K562 (cell line): ENCODE measurements at regions not wholly inside any gene's neighbourhood (a gene's known extent, or its start where the extent isn't known, plus 50 kb on each side); places are given as distances from the start of the nearest gene placed in this dataset.
A peak's percentile ranks its signal among the peaks of the same experiment; 100 is the strongest.

ENCODE experiments used
- ATAC-seq: fragments of 200-7000 bp; cut with Tn5 transposase; 3 replicates; pipeline ENCODE4 v1.9.1; 2020; ENCODE audit warnings: moderate library complexity
- BruUV-seq: library from RNA; stranded (reverse); fragments of 400-500 nt; replicated peaks from 2 replicates; lab custom pipeline; 2021; lab: Mats Ljungman, UMichigan
- CTCF ChIA-PET: fragments of 300-600 bp; formaldehyde crosslinking; extraction: SDS; loops from one replicate; lab custom pipeline; 2021; ENCODE audit warnings: low intra/inter-chr PET ratio; lab: Yijun Ruan, JAX
- POLR2A ChIA-PET: fragments of 300-600, 350-650 bp; sonication (Branson Sonifier 250); formaldehyde crosslinking; extraction: SDS; loops from one replicate; lab custom pipeline; 2021; ENCODE audit warnings: antibody characterized with exemption, inconsistent platforms; lab: Yijun Ruan, JAX
- DNase-seq, 4 experiments: peaks; one replicate each; pipeline versions ENCODE4 v3.0.0 to v3.0.0-alpha.2; 2011 to 2018; ENCODE audit warnings: low spot score in 3 of 4, mixed read lengths in 3 of 4; ENCODE audit errors: extremely low read depth in 1 of 4
- FAIRE-seq: peaks from 2 replicates; lab custom pipeline; 2011; peaks lifted over from hg19 to GRCh38; lab: Jason Lieb, UNC
- H2AFZ ChIP-seq: 2 replicates; pipeline ENCODE4 v1.6.0; 2011; ENCODE audit warnings: low read depth, low read length, control low read depth, inconsistent platforms
- H3K27ac ChIP-seq: fragments of 200-600 bp; 3 replicates; pipeline ENCODE4 v1.8.0; 2011; ENCODE audit warnings: low read depth, mild to moderate bottlenecking, control low read depth, inconsistent platforms, low read length, moderate library complexity, mixed read lengths; ENCODE audit errors: extremely low read depth
- H3K27me3 ChIP-seq, 2 experiments: fragments of 300-600 bp in 1 of 2; 2 replicates in 1 of 2; 3 replicates in 1 of 2; pipeline versions ENCODE4 v1.6.0 to v1.8.0; 2011; ENCODE audit warnings: inconsistent platforms in 2 of 2, low read length in 2 of 2, mild to moderate bottlenecking in 1 of 2, mixed read lengths in 1 of 2, moderate library complexity in 1 of 2; ENCODE audit not compliant: control insufficient read depth in 2 of 2, insufficient read depth in 2 of 2
- H3K36me3 ChIP-seq: fragments of 300-600 bp; 3 replicates; pipeline ENCODE4 v1.8.0; 2011; ENCODE audit warnings: mild to moderate bottlenecking, low read length, inconsistent platforms; ENCODE audit not compliant: control insufficient read depth, insufficient read depth
- H3K4me1 ChIP-seq, 2 experiments: fragments of 200-600 bp in 1 of 2; replicated peaks in 1 of 2; 2 replicates in 1 of 2; 3 replicates in 1 of 2; pipeline versions ENCODE4 v1.5.1 to v1.8.0; 2011; ENCODE audit warnings: inconsistent platforms in 2 of 2, low read length in 2 of 2, mild to moderate bottlenecking in 1 of 2, mixed read lengths in 1 of 2, moderate library complexity in 1 of 2; ENCODE audit not compliant: control insufficient read depth in 2 of 2, insufficient read depth in 2 of 2
- H3K4me2 ChIP-seq: 2 replicates; pipeline ENCODE4 v1.6.1; 2011; ENCODE audit warnings: low read length, control low read depth, inconsistent platforms, mixed read lengths; ENCODE audit not compliant: insufficient read depth
- H3K4me3 ChIP-seq: fragments of 200-600 bp; sonication (generic), shearing (Covaris generic); 2 replicates; pipeline ENCODE4 v1.5.1; 2016; ENCODE audit warnings: control low read depth, inconsistent platforms
- H3K79me2 ChIP-seq: fragments of 200-600 bp; 3 replicates; pipeline ENCODE4 v1.8.0; 2011; ENCODE audit warnings: low read length, inconsistent platforms; ENCODE audit not compliant: control insufficient read depth, insufficient read depth
- H3K9ac ChIP-seq, 2 experiments: 2 replicates each; pipeline versions ENCODE4 v1.6.0 to v1.6.1; 2011; ENCODE audit warnings: low read depth in 2 of 2, low read length in 2 of 2, control low read depth in 1 of 2, inconsistent platforms in 1 of 2, mild to moderate bottlenecking in 1 of 2, mixed read lengths in 1 of 2; ENCODE audit not compliant: insufficient read depth in 1 of 2
- H3K9me1 ChIP-seq: one replicate; pipeline ENCODE4 v1.6.0; 2011; ENCODE audit warnings: inconsistent platforms, mild to moderate bottlenecking, low read length, moderate library complexity; ENCODE audit not compliant: control insufficient read depth, insufficient read depth
- H3K9me3 ChIP-seq: replicated peaks from 2 replicates; pipeline ENCODE4 v1.5.1; 2011; ENCODE audit warnings: low read depth, low read length, inconsistent platforms; ENCODE audit not compliant: control insufficient read depth, insufficient read depth
- H4K20me1 ChIP-seq: replicated peaks from 2 replicates; pipeline ENCODE4 v1.6.1; 2011; ENCODE audit warnings: low read length, inconsistent platforms, mixed read lengths; ENCODE audit not compliant: control insufficient read depth, insufficient read depth
- ADNP ChIP-seq: fragments of 200-800 bp; sonication (Bioruptor generic); IDR thresholded peaks from 2 replicates; pipeline ENCODE4 v1.6.1; 2016; ENCODE audit warnings: missing genetic modification characterization, missing compliant biosample characterization
- ARNT ChIP-seq, 2 experiments: fragments of 450-650 bp; IDR thresholded peaks; 2 replicates each; pipeline ENCODE4 v1.6.1; 2016; ENCODE audit warnings: mild to moderate bottlenecking in 1 of 2
- BHLHE40 ChIP-seq: IDR thresholded peaks from 2 replicates; pipeline ENCODE4 v1.6.1; 2011; ENCODE audit warnings: low read length, improper control_type of control experiment
- C11orf30 ChIP-seq: fragments of 450-650 bp; IDR thresholded peaks from 2 replicates; pipeline ENCODE4 v1.6.1; 2016; ENCODE audit warnings: low read depth, mild to moderate bottlenecking
- DACH1 ChIP-seq: fragments of 450-650 bp; IDR thresholded peaks from 2 replicates; pipeline ENCODE4 v1.6.1; 2018; ENCODE audit not compliant: partially characterized antibody
- ETS2 ChIP-seq: IDR thresholded peaks from 2 replicates; pipeline ENCODE4 v1.6.1; 2016; ENCODE audit warnings: borderline replicate concordance, missing genetic modification characterization, mild to moderate bottlenecking, moderate library complexity, missing compliant biosample characterization; ENCODE audit not compliant: poor library complexity, severe bottlenecking
- GABPA ChIP-seq: fragments of 200-800 bp; sonication (Bioruptor generic); conservative IDR thresholded peaks from 2 replicates; pipeline ENCODE4 v1.6.1; 2016; ENCODE audit warnings: low read depth, missing genetic modification characterization, missing compliant biosample characterization
- KDM5B ChIP-seq: fragments of 200-600 bp; sonication (generic); IDR thresholded peaks from 2 replicates; pipeline ENCODE4 v1.6.1; 2012; ENCODE audit warnings: low read depth, mild to moderate bottlenecking, moderate library complexity, low read length, control low read depth, inconsistent platforms; ENCODE audit not compliant: insufficient replicate concordance
- MAFF ChIP-seq: IDR thresholded peaks from 2 replicates; pipeline ENCODE4 v1.6.1; 2012; ENCODE audit warnings: low read length, improper control_type of control experiment
- MAFG ChIP-seq: fragments of 450-650 bp; conservative IDR thresholded peaks from 2 replicates; pipeline ENCODE4 v1.6.1; 2016; ENCODE audit warnings: missing genetic modification characterization, missing compliant biosample characterization
- MAFK ChIP-seq: IDR thresholded peaks from 2 replicates; pipeline ENCODE4 v1.6.1; 2011; ENCODE audit warnings: low read length, improper control_type of control experiment
- NCOA1 ChIP-seq: fragments of 450-650 bp; IDR thresholded peaks from 2 replicates; pipeline ENCODE4 v1.6.1; 2016; ENCODE audit warnings: low read depth
- NONO ChIP-seq, 2 experiments: fragments of 200-400 bp in 1 of 2; fragments of 450-650 bp in 1 of 2; formaldehyde crosslinking in 1 of 2; IDR thresholded peaks; 2 replicates each; pipeline ENCODE4 v1.6.1; 2017; ENCODE audit warnings: low read depth in 2 of 2, mild to moderate bottlenecking in 2 of 2, moderate library complexity in 2 of 2, low read length in 1 of 2
- NRF1 ChIP-seq, 2 experiments: fragments of 450-650 bp; IDR thresholded peaks in 1 of 2; conservative IDR thresholded peaks in 1 of 2; 2 replicates each; pipeline ENCODE4 v1.6.1; 2014; ENCODE audit warnings: mild to moderate bottlenecking in 2 of 2
- POLR2B ChIP-seq: fragments of 450-650 bp; IDR thresholded peaks from 2 replicates; pipeline ENCODE4 v1.6.1; 2018; ENCODE audit warnings: low read depth; ENCODE audit not compliant: partially characterized antibody
- RFX7 ChIP-seq: fragments of 250-450 bp; sonication (Bioruptor Pico); IDR thresholded peaks from 2 replicates; pipeline ENCODE4 v1.5.1; 2021; ENCODE audit warnings: mild to moderate bottlenecking
- TAF1 ChIP-seq: IDR thresholded peaks from 2 replicates; pipeline ENCODE4 v1.6.1; 2011; ENCODE audit warnings: mild to moderate bottlenecking, low read length, moderate library complexity; ENCODE audit not compliant: insufficient read depth, control insufficient read depth, severe bottlenecking; ENCODE audit errors: extremely low read depth
- TAF9B ChIP-seq: fragments of 450-650 bp; IDR thresholded peaks from 2 replicates; pipeline ENCODE4 v1.6.1; 2018; ENCODE audit warnings: mild to moderate bottlenecking; ENCODE audit not compliant: partially characterized antibody
- TEAD1 ChIP-seq, 2 experiments: fragments of 450-650 bp in 1 of 2; sonication (generic) in 1 of 2; formaldehyde crosslinking; IDR thresholded peaks; 2 replicates each; pipeline versions ENCODE4 v1.4.0 to v1.8.0; 2020 to 2022; ENCODE audit warnings: mild to moderate bottlenecking in 2 of 2, missing genetic modification reagents in 1 of 2
- XRCC3 ChIP-seq: fragments of 450-650 bp; IDR thresholded peaks from 2 replicates; pipeline ENCODE4 v1.6.1; 2017; ENCODE audit warnings: mild to moderate bottlenecking, moderate library complexity
- XRCC4 ChIP-seq: IDR thresholded peaks from one replicate; pipeline ENCODE4 v1.6.1; 2011; ENCODE audit not compliant: insufficient read depth, insufficient read length; ENCODE audit errors: extremely low read depth
- ZKSCAN8 ChIP-seq: fragments of 200-800 bp; sonication (Bioruptor generic); IDR thresholded peaks from 2 replicates; pipeline ENCODE4 v1.6.1; 2016; ENCODE audit warnings: missing genetic modification characterization, missing compliant biosample characterization
- ZNF184 ChIP-seq: sonication (generic); formaldehyde crosslinking; IDR thresholded peaks from 2 replicates; pipeline ENCODE4 v1.5.0; 2020; ENCODE audit warnings: missing genetic modification reagents
- ZNF316 ChIP-seq: fragments of 450-650 bp; IDR thresholded peaks from 2 replicates; pipeline ENCODE4 v1.6.1; 2016
- ZNF830 ChIP-seq: fragments of 250-450 bp; sonication (Bioruptor Pico); IDR thresholded peaks from 2 replicates; pipeline ENCODE4 v1.5.0; 2021; ENCODE audit warnings: mild to moderate bottlenecking
- WGBS: fragments of 100-300 bp; shearing (Covaris generic); methylation state at CpG from one replicate; pipeline ENCODE4 v1.1.6; 2016; ENCODE audit warnings: low coverage, mixed read lengths; ENCODE audit not compliant: insufficient coverage; ENCODE audit errors: missing lambda C conversion rate; 5-methylcytosine and 5-hydroxymethylcytosine counted together
- in situ Hi-C: fragments of 300-500 bp; cut with MboI; formaldehyde crosslinking; loops from 4 replicates; pipeline ENCODE4 v1.15.0; 2018; ENCODE audit warnings: inconsistent platforms, mixed read lengths
- intact Hi-C: fragments of 100-400 bp; cut with micrococcal nuclease; formaldehyde crosslinking; loops from 2 replicates; pipeline ENCODE4 v1.14.2; 2022
- TF ChIP-seq, protein P1 (sequence below): sonication (generic); formaldehyde crosslinking; IDR thresholded peaks from 2 replicates; pipeline ENCODE4 v1.8.1; 2022; ENCODE audit warnings: missing genetic modification reagents

DNA sequence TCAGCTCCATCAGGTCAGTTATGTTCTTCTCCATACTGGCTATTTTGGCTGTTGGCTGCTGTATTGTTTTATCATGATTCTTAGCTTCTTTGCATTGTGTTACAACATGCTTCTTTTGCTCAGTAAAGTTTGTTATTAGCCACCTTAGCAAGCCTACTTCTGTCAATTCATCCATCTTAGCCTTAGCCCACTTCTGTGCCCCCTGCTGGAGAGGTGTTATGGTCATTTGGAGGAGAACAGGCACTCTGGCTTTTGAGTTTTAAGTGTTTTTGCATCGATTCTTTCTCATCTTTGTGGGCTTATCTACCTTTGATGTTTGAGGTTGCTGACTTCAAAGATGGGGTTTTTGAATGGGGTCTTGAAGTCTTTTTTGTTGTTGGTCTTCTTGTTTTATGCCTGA, 204.6 kb upstream of the FOXP2 start (continued):
- TF ChIP-seq ZKSCAN8 (CRISPR knock-in tag): no peak
- no peak for TF ChIP-seq XRCC4
- TF ChIP-seq ZNF184: no peak

DNA sequence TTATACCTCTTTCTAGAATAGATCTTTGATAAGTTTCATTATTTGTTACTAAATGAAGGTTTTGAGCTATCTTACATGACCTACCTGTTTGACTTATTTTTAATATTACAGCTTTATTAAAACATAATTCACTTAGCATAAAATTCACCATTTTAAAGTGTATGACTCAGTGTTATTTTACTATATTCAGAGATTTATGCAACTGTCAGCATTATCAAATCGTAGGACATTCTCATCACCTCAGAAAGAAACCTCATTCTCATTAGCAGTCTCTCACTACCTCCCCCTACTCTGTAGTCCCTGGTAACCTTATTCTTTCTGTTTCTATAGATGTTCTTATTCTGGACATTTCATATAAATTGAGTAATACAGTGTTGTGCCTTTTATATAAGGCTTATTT, 207.9 kb upstream of the FOXP2 start:
- no peaks in the 10 kb centered on the region for H4K20me1 ChIP-seq
- intact Hi-C loops: no loop called here
- no TSS peak for BruUV-seq
- no peak overlapping the region for H3K27ac ChIP-seq
- no peak overlapping the region for H3K9ac ChIP-seq
- CTCF ChIA-PET: no interaction called here
- POLR2A ChIA-PET: no interaction called here
- H3K9me3 ChIP-seq: peaks cover 4% of the 10 kb centered on the region
- in situ Hi-C loops: no loop called here
- no peak overlapping the region for H2AFZ ChIP-seq
- H3K4me1 ChIP-seq: no peaks in the 10 kb centered on the region
- no peak for ATAC-seq
- H3K27me3 ChIP-seq: no peaks in the 10 kb centered on the region
- H3K4me3 ChIP-seq: no peak overlapping the region
- 0% methylated on average over 1 of the region's 1 CpG for WGBS
- FAIRE-seq: no peak
- no peaks in the 10 kb centered on the region for H3K36me3 ChIP-seq
- no peaks in the 10 kb centered on the region for H3K79me2 ChIP-seq
- no peak overlapping the region for H3K4me2 ChIP-seq
- H3K9me1 ChIP-seq: no peaks in the 10 kb centered on the region
- no peak for DNase-seq
- TF ChIP-seq TAF1 (no peak), TEAD1 (CRISPR knock-in tag; IDR thresholded peaks at IDR 0.05) (no peak), ETS2 (no peak), TAF9B (no peak), XRCC3 (no peak), BHLHE40 (no peak), NRF1 (conservative IDR thresholded peaks at IDR 0.05 in 1 of 2, IDR thresholded peaks at IDR 0.05 in 1 of 2) (no peak), MAFK (peak; percentile 54; the same call in 1 of the 2 replicates), GABPA (tag) (no peak), RFX7 (CRISPR knock-in tag) (no peak), POLR2B (no peak), ZNF316 (peak; percentile 68), DACH1 (no peak), MAFF (peak; percentile 45), NONO (IDR thresholded peaks at IDR 0.05; ENCODE audit: low read depth in 2 of 2, low read length in 1 of 2) (no peak), ADNP (no peak), C11orf30 (0 out of 2 replicates have a peak, but pooled peaks have one; percentile 9), NCOA1 (no peak), ARNT (IDR thresholded peaks at IDR 0.05) (no peak), ZNF830 (no peak), KDM5B (no peak), MAFG (tag) (0 out of 2 replicates have a peak, but pooled peaks have one; percentile 16)
- TF ChIP-seq, protein P1, sequence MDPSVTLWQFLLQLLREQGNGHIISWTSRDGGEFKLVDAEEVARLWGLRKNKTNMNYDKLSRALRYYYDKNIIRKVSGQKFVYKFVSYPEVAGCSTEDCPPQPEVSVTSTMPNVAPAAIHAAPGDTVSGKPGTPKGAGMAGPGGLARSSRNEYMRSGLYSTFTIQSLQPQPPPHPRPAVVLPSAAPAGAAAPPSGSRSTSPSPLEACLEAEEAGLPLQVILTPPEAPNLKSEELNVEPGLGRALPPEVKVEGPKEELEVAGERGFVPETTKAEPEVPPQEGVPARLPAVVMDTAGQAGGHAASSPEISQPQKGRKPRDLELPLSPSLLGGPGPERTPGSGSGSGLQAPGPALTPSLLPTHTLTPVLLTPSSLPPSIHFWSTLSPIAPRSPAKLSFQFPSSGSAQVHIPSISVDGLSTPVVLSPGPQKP (CRISPR knock-in tag): no peak
